ENCODE measurements at regions not wholly inside any gene's neighbourhood (a gene's known extent, or its start where the extent isn't known, plus 50 kb on each side); places are given as distances from the start of the nearest gene placed in this dataset.

DNA sequence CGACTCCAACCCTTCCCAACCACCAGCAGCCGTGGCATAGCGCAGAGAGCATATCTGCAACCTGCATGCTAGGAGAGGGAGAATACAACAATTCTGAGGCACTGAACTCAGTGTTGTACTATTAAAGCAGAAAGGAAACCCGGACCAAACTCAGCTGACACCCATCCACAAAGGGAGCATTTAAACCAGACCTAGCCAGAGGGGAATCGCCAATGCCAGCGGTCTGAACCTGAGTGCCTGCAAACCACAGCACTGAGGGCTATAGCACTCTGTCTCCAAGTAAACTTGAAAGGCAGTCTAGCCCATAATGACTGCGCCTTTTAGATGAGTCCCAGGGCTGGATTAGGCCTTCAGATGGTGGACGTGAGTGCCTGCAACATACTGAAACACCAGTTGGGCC, 494.4 kb upstream of the PTPRD start:
- TF ChIP-seq, protein P1, sequence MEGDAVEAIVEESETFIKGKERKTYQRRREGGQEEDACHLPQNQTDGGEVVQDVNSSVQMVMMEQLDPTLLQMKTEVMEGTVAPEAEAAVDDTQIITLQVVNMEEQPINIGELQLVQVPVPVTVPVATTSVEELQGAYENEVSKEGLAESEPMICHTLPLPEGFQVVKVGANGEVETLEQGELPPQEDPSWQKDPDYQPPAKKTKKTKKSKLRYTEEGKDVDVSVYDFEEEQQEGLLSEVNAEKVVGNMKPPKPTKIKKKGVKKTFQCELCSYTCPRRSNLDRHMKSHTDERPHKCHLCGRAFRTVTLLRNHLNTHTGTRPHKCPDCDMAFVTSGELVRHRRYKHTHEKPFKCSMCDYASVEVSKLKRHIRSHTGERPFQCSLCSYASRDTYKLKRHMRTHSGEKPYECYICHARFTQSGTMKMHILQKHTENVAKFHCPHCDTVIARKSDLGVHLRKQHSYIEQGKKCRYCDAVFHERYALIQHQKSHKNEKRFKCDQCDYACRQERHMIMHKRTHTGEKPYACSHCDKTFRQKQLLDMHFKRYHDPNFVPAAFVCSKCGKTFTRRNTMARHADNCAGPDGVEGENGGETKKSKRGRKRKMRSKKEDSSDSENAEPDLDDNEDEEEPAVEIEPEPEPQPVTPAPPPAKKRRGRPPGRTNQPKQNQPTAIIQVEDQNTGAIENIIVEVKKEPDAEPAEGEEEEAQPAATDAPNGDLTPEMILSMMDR (IDR thresholded peaks at IDR 0.05), result no peak
- no peak for TF ChIP-seq POLR2A (IDR thresholded peaks at IDR 0.05)
